Natural killer cell (primary cell): ENCODE measurements at regions not wholly inside any gene's neighbourhood (a gene's known extent, or its start where the extent isn't known, plus 50 kb on each side); places are given as distances from the start of the nearest gene placed in this dataset.

Source experiments
- ATAC-seq, 3 donors: fragments of 150-1000 bp in 2 of 3; fragments of 200-7000 bp in 1 of 3; cut with Tn5 transposase; 1 replicate in 1 of 3; 2 replicates in 2 of 3; pipeline ENCODE4 v1.10.0; 2021; ENCODE audit warnings: mild to moderate bottlenecking in 2 of 3, moderate library complexity in 2 of 3
- DNase-seq, 2 donors: peaks; one replicate each; pipeline versions ENCODE4 v3.0.0 to v3.0.0-alpha.2; 2013 to 2021; ENCODE audit warnings: mixed read lengths in 1 of 2
- H3K27ac ChIP-seq: one replicate; pipeline ENCODE4 v1.5.1; 2013; ENCODE audit warnings: mild to moderate bottlenecking, low read length
- H3K27me3 ChIP-seq: one replicate; pipeline ENCODE4 v1.6.1; 2013; ENCODE audit warnings: low read length; ENCODE audit not compliant: control insufficient read depth, insufficient read depth
- H3K36me3 ChIP-seq: one replicate; pipeline ENCODE4 v1.6.1; 2013; ENCODE audit warnings: low read length; ENCODE audit not compliant: control insufficient read depth, insufficient read depth
- H3K4me1 ChIP-seq: one replicate; pipeline ENCODE4 v1.6.1; 2013; ENCODE audit warnings: low read length; ENCODE audit not compliant: control insufficient read depth, insufficient read depth
- H3K4me3 ChIP-seq: one replicate; pipeline ENCODE4 v1.5.1; 2013; ENCODE audit warnings: low read length
- H3K9me3 ChIP-seq: one replicate; pipeline ENCODE4 v1.6.1; 2013; ENCODE audit warnings: low read length; ENCODE audit not compliant: control insufficient read depth, insufficient read depth
- H3K27ac Mint-ChIP-seq, 2 donors: one replicate each; pipeline ENCODE4 v1.8.0; 2022; ENCODE audit warnings: mild to moderate bottlenecking in 2 of 2, mixed read lengths in 2 of 2, moderate library complexity in 1 of 2
- H3K27me3 Mint-ChIP-seq, 2 donors: one replicate each; pipeline ENCODE4 v1.8.0; 2022; ENCODE audit warnings: low read depth in 2 of 2, mixed read lengths in 2 of 2
- H3K36me3 Mint-ChIP-seq: one replicate; pipeline ENCODE4 v1.8.0; 2022; ENCODE audit warnings: mixed read lengths
- H3K4me1 Mint-ChIP-seq, 2 donors: one replicate each; pipeline ENCODE4 v1.8.0; 2022; ENCODE audit warnings: mixed read lengths in 2 of 2
- H3K4me3 Mint-ChIP-seq: one replicate; pipeline ENCODE4 v1.8.0; 2022; ENCODE audit warnings: mild to moderate bottlenecking, moderate library complexity, mixed read lengths
- H3K9me3 Mint-ChIP-seq, 2 donors: one replicate each; pipeline ENCODE4 v1.8.0; 2022; ENCODE audit warnings: mixed read lengths in 2 of 2
- WGBS: methylation state at CpG from one replicate; pipeline ENCODE4 v1.1.7; 2013; ENCODE audit warnings: missing lambda C conversion rate; ENCODE audit not compliant: insufficient coverage; 5-methylcytosine and 5-hydroxymethylcytosine counted together
- intact Hi-C: fragments of 100-400 bp; cut with micrococcal nuclease; formaldehyde crosslinking; loops from one replicate; pipeline ENCODE4 v1.14.2; 2022
- TF ChIP-seq, protein P1 (sequence below): fragments of 200-600 bp; IDR thresholded peaks from one replicate; pipeline ENCODE4 v1.8.0; 2022; ENCODE audit warnings: antibody characterized with exemption

DNA sequence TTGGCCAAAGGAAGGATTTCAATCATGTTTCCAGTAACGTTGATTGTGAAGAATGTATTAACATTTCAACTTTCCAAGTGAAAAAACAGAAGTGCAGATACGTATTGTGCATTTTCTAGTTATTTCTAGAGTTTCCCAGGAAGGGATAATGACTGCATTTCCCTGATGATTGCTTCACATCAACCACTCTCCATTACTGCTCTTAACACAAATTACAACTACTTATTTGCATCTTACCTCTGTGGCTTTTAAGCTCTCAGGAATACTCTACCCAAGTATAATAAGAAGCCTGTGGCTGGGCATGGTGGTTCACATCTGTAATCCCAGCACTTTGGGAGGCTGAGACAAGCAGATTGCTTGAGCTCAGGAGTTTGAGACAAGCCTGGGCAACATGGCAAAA is 582.5 kb downstream of the ZNF385D start:
- no peak for ATAC-seq
- H3K9me3 ChIP-seq = peaks cover 3% of the 10 kb centered on the region
- no peak overlapping the region for H3K27ac ChIP-seq
- H3K4me3 ChIP-seq = no peak overlapping the region
- intact Hi-C loops = no loop called here
- Mint-ChIP-seq H3K9me3 (peaks cover 4 to 14% of the 10 kb centered on the region in 2 donors), H3K4me1 (no peaks in the 10 kb centered on the region), H3K4me3 (no peak overlapping the region), H3K27ac (no peak overlapping the region), H3K27me3 (no peaks in the 10 kb centered on the region), H3K36me3 (no peaks in the 10 kb centered on the region)
- no peaks in the 10 kb centered on the region for H3K4me1 ChIP-seq
- no peak for DNase-seq
- TF ChIP-seq, protein P1, sequence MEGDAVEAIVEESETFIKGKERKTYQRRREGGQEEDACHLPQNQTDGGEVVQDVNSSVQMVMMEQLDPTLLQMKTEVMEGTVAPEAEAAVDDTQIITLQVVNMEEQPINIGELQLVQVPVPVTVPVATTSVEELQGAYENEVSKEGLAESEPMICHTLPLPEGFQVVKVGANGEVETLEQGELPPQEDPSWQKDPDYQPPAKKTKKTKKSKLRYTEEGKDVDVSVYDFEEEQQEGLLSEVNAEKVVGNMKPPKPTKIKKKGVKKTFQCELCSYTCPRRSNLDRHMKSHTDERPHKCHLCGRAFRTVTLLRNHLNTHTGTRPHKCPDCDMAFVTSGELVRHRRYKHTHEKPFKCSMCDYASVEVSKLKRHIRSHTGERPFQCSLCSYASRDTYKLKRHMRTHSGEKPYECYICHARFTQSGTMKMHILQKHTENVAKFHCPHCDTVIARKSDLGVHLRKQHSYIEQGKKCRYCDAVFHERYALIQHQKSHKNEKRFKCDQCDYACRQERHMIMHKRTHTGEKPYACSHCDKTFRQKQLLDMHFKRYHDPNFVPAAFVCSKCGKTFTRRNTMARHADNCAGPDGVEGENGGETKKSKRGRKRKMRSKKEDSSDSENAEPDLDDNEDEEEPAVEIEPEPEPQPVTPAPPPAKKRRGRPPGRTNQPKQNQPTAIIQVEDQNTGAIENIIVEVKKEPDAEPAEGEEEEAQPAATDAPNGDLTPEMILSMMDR = no peak
- H3K27me3 ChIP-seq = no peaks in the 10 kb centered on the region
- WGBS = 71% methylated on average over 2 of the region's 2 CpGs
- no peaks in the 10 kb centered on the region for H3K36me3 ChIP-seq

DNA sequence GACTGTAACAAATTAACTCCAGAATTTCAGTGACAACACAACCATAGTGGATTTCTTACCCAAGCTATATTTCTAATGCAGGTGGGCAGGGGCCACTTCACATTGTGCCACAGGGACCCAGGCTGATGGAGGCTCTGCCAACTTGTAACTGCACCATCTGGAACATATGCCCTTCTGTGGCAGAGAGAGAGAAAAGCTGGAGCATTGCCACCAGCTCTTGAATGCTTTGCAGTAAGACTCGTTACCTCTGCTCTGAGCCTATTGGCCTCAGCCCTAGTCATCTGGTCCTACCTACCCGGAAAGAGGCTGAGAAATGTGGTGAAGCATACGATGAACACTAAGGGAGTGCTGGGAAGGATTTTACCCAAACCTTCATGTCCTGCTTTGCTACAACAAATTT is 587.1 kb downstream of the ZNF385D start:
- H3K27me3 ChIP-seq = no peaks in the 10 kb centered on the region
- DNase-seq = no peak
- H3K4me3 Mint-ChIP-seq = no peak overlapping the region
- no peak overlapping the region for H3K27ac ChIP-seq
- no peaks in the 10 kb centered on the region for H3K36me3 ChIP-seq
- no peaks in the 10 kb centered on the region for H3K27me3 Mint-ChIP-seq
- no peaks in the 10 kb centered on the region for H3K4me1 Mint-ChIP-seq
- H3K4me1 ChIP-seq = no peaks in the 10 kb centered on the region
- H3K27ac Mint-ChIP-seq = no peak overlapping the region
- H3K4me3 ChIP-seq = no peak overlapping the region
- ATAC-seq = no peak
- TF ChIP-seq, protein P1 = no peak
- H3K9me3 Mint-ChIP-seq = peaks cover 10 to 21% of the 10 kb centered on the region in 2 donors
- H3K9me3 ChIP-seq = peaks cover 2% of the 10 kb centered on the region
- 88% methylated on average over 2 of the region's 3 CpGs for WGBS
- no peaks in the 10 kb centered on the region for H3K36me3 Mint-ChIP-seq
- intact Hi-C loops = no loop called here

DNA sequence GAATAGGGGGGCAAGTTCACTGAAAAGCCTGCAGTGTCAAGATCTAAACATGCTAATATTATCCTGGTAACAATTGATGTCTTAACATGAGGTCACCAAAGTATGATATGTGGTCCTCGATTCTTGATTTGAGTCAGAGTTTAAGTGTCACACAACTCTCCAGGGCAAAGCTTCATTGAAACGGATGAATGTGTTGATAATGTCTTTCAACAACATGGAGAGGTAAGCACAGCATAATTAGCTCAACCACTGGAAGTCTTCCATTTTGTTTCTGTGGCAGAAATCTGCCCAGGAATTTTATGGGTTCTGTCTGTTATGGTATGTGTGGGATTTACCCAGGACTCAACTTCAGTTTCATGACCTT is 591.5 kb downstream of the ZNF385D start:
- Mint-ChIP-seq H3K4me3 (no peak overlapping the region), H3K36me3 (peaks cover 18% of the 10 kb centered on the region), H3K27ac (no peak overlapping the region), H3K9me3 (peaks cover 17 to 29% of the 10 kb centered on the region in 2 donors), H3K4me1 (no peaks in the 10 kb centered on the region), H3K27me3 (no peaks in the 10 kb centered on the region)
- Histone ChIP-seq H3K9me3 (no peaks in the 10 kb centered on the region), H3K27me3 (no peaks in the 10 kb centered on the region), H3K36me3 (no peaks in the 10 kb centered on the region), H3K27ac (no peak overlapping the region), H3K4me3 (no peak overlapping the region), H3K4me1 (no peaks in the 10 kb centered on the region)
- TF ChIP-seq, protein P1 = no peak
- DNase-seq (no peak), ATAC-seq (no peak)
- 77% methylated on average over 2 of the region's 2 CpGs for WGBS
- intact Hi-C loops = no loop called here

DNA sequence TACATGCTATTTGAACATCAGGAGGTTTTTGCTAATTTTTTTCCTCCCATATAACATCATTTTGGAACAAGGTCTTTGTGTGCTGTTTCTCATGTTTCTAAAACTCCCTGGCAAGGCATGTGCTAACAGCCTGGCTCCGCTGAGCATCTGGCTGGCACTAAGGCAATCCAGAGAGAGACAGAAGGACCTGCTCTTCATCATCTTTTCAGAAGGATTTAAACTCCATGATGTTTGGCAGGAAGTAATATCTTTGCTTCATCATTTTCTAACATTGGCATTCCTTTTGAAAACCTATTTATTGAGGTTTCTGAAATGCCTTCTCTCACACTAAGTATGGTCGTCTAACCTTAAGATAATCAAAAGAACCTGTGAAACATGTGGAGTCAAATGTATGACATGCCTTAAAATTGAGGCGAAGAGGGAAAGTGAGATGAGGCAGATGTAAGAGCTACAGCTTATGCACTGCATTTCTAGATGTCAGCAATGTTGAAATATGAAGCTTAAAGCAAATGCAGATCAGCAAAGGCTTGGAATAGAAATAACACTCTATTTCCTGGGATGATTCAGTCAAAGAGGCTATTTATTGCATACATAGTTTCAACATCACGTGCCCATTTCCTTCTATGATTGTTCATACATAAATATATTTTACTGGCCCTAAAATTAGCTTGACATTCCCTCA is 592.0 kb downstream of the ZNF385D start:
- intact Hi-C loops = no loop called here
- peaks cover 18% of the 10 kb centered on the region for H3K36me3 Mint-ChIP-seq
- H3K9me3 ChIP-seq = no peaks in the 10 kb centered on the region
- DNase-seq (no peak), ATAC-seq (no peak)
- no peak overlapping the region for H3K4me3 ChIP-seq
- no peaks in the 10 kb centered on the region for H3K27me3 Mint-ChIP-seq
- no peaks in the 10 kb centered on the region for H3K27me3 ChIP-seq
- no peaks in the 10 kb centered on the region for H3K4me1 ChIP-seq
- no peak overlapping the region for H3K4me3 Mint-ChIP-seq
- H3K36me3 ChIP-seq = no peaks in the 10 kb centered on the region
- H3K27ac Mint-ChIP-seq = no peak overlapping the region
- no peaks in the 10 kb centered on the region for H3K4me1 Mint-ChIP-seq
- peaks cover 17 to 29% of the 10 kb centered on the region in 2 donors for H3K9me3 Mint-ChIP-seq
- H3K27ac ChIP-seq = no peak overlapping the region
- WGBS = 80% methylated on average over 4 of the region's 4 CpGs
- TF ChIP-seq, protein P1 = no peak
